CD4-positive, alpha-beta memory T cell (primary cell): ENCODE measurements at regions not wholly inside any gene's neighbourhood (a gene's known extent, or its start where the extent isn't known, plus 50 kb on each side); places are given as distances from the start of the nearest gene placed in this dataset.

Experiments
- CTCF ChIA-PET: fragments of 350-600 bp; sonication (Branson Sonifier 250); formaldehyde crosslinking; loops from one replicate; lab custom pipeline; 2021; ENCODE audit warnings: inconsistent platforms; ENCODE audit not compliant: partially characterized antibody; lab: Charles Lee
- POLR2A ChIA-PET: fragments of 350-600 bp; sonication (Branson Sonifier 250); formaldehyde crosslinking; loops from one replicate; lab custom pipeline; 2021; ENCODE audit not compliant: partially characterized antibody; lab: Charles Lee
- DNase-seq, 5 donors: peaks; one replicate each; pipeline versions ENCODE4 v3.0.0 to v3.0.0-alpha.2; 2020 to 2022; ENCODE audit warnings: mixed read lengths in 1 of 5
- H3K27ac ChIP-seq: one replicate; pipeline ENCODE4 v1.7.0; 2013; ENCODE audit warnings: low read depth, low read length
- H3K27me3 ChIP-seq: 2 replicates; pipeline ENCODE4 v1.7.0; 2013; ENCODE audit warnings: mild to moderate bottlenecking, low read length, moderate library complexity; ENCODE audit not compliant: insufficient read depth
- H3K36me3 ChIP-seq: 2 replicates; pipeline ENCODE4 v1.7.0; 2013; ENCODE audit warnings: mild to moderate bottlenecking, low read length, moderate library complexity; ENCODE audit not compliant: insufficient read depth
- H3K4me1 ChIP-seq: 2 replicates; pipeline ENCODE4 v1.7.0; 2013; ENCODE audit warnings: mild to moderate bottlenecking, low read length, moderate library complexity; ENCODE audit not compliant: insufficient read depth
- H3K4me3 ChIP-seq, 2 donors: one replicate each; pipeline ENCODE4 v1.7.0; 2013; ENCODE audit warnings: low read length in 2 of 2, mild to moderate bottlenecking in 1 of 2
- H3K9me3 ChIP-seq, 2 donors: one replicate each; pipeline ENCODE4 v1.7.0; 2013; ENCODE audit warnings: low read length in 2 of 2, control low read depth in 1 of 2; ENCODE audit not compliant: control insufficient read depth in 1 of 2
- H3K27ac Mint-ChIP-seq, 7 donors: one replicate each; pipeline ENCODE4 v1.8.0; 2020 to 2021; ENCODE audit warnings: mixed read lengths in 7 of 7, mild to moderate bottlenecking in 6 of 7, inconsistent platforms in 3 of 7, moderate library complexity in 3 of 7
- H3K27me3 Mint-ChIP-seq, 2 donors: one replicate each; pipeline ENCODE4 v1.8.0; 2020 to 2021; ENCODE audit warnings: mixed read lengths in 2 of 2
- H3K36me3 Mint-ChIP-seq, 2 donors: one replicate each; pipeline ENCODE4 v1.8.0; 2020 to 2021; ENCODE audit warnings: mixed read lengths in 2 of 2, inconsistent platforms in 1 of 2, mild to moderate bottlenecking in 1 of 2
- H3K4me1 Mint-ChIP-seq, 4 donors: one replicate each; pipeline ENCODE4 v1.8.0; 2020 to 2021; ENCODE audit warnings: mixed read lengths in 4 of 4, mild to moderate bottlenecking in 1 of 4
- H3K4me3 Mint-ChIP-seq, 8 donors: one replicate each; pipeline ENCODE4 v1.8.0; 2020 to 2021; ENCODE audit warnings: mixed read lengths in 8 of 8, mild to moderate bottlenecking in 7 of 8, moderate library complexity in 6 of 8, inconsistent platforms in 3 of 8
- H3K9me3 Mint-ChIP-seq, 8 donors: one replicate each; pipeline ENCODE4 v1.8.0; 2020 to 2021; ENCODE audit warnings: mixed read lengths in 8 of 8, mild to moderate bottlenecking in 5 of 8, inconsistent platforms in 3 of 8, moderate library complexity in 1 of 8
- intact Hi-C: fragments of 100-400 bp; cut with micrococcal nuclease; formaldehyde crosslinking; loops from one replicate; pipeline ENCODE4 v1.15.1; 2023

- peaks cover 0 to 1% (median 0%) of the 10 kb centered on the region in 8 donors for H3K9me3 Mint-ChIP-seq
- H3K27ac Mint-ChIP-seq, result no peak overlapping the region
- H3K4me1 ChIP-seq, result no peaks in the 10 kb centered on the region
- no peaks in the 10 kb centered on the region for H3K27me3 ChIP-seq
- H3K36me3 Mint-ChIP-seq, result no peaks in the 10 kb centered on the region
- H3K27ac ChIP-seq, result no peak overlapping the region
- ChIA-PET CTCF (no interaction called here), POLR2A (no interaction called here)
- intact Hi-C loops, result no loop called here
- no peaks in the 10 kb centered on the region for H3K4me1 Mint-ChIP-seq
- no peak overlapping the region for H3K4me3 Mint-ChIP-seq
- H3K36me3 ChIP-seq, result no peaks in the 10 kb centered on the region
- H3K4me3 ChIP-seq, result no peak overlapping the region
- no peaks in the 10 kb centered on the region for H3K27me3 Mint-ChIP-seq
- H3K9me3 ChIP-seq, result no peaks in the 10 kb centered on the region
- DNase-seq, result no peak
Observed at GRCh38 chr6:119880840-119881239, 531.3 kb upstream of the MAN1A1 start.

DNA sequence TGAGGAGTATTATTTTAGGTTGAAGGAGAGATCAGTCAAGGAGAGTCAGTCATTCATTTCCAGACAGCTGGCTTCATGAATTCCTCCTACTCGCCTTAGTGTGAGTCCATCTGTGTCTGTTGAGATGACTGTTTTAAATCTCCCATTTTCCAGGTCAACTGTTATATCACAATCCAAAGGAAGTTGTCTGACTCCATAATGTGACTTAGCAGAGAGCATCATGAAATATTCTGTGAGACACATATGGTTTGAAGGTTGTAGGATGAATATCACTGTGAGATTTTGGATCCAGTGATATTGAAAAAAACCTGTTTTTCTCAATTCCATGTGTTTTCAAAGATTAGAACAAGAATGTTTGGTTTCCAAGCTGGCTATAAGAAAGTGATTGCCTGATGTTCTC, 530.2 kb upstream of the MAN1A1 start:
- H3K27me3 ChIP-seq, result no peaks in the 10 kb centered on the region
- H3K27ac ChIP-seq, result no peak overlapping the region
- Mint-ChIP-seq H3K27ac (no peak overlapping the region), H3K27me3 (peaks cover 0 to 2% of the 10 kb centered on the region in 2 donors), H3K36me3 (no peaks in the 10 kb centered on the region), H3K4me1 (no peaks in the 10 kb centered on the region), H3K9me3 (peaks cover 0 to 1% (median 0%) of the 10 kb centered on the region in 8 donors), H3K4me3 (no peak overlapping the region)
- H3K36me3 ChIP-seq, result no peaks in the 10 kb centered on the region
- H3K4me1 ChIP-seq, result no peaks in the 10 kb centered on the region
- POLR2A ChIA-PET, result no interaction called here
- intact Hi-C loops, result no loop called here
- CTCF ChIA-PET, result no interaction called here
- H3K9me3 ChIP-seq, result no peaks in the 10 kb centered on the region
- no peak overlapping the region for H3K4me3 ChIP-seq
- DNase-seq, result no peak

DNA sequence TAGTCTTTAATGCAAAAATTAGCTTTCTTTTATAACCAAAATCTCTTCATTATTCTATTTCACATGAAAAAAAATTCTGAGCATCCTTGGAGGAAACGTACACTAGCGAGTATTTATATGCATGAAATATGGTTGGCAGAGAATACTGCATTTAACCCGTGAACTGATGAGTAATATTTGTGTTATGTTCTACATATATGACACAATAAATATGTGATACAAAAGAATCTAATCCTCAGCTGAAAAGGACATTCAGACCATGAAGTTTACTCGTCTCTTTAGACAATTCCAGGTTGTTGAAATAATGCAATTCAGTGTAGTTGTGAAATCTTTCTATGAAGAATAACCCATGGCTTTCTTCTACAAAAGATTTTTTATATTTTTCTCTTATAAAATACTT, 524.8 kb upstream of the MAN1A1 start:
- Histone ChIP-seq H3K27me3 (no peaks in the 10 kb centered on the region), H3K4me3 (no peak overlapping the region), H3K36me3 (no peaks in the 10 kb centered on the region), H3K4me1 (no peaks in the 10 kb centered on the region), H3K27ac (no peak overlapping the region), H3K9me3 (no peaks in the 10 kb centered on the region)
- POLR2A ChIA-PET, result no interaction called here
- Mint-ChIP-seq H3K27me3 (peaks cover 0 to 2% of the 10 kb centered on the region in 2 donors), H3K27ac (no peak overlapping the region), H3K4me1 (no peaks in the 10 kb centered on the region), H3K9me3 (no peaks in the 10 kb centered on the region), H3K4me3 (no peak overlapping the region), H3K36me3 (no peaks in the 10 kb centered on the region)
- intact Hi-C loops, result no loop called here
- no peak for DNase-seq
- CTCF ChIA-PET, result no interaction called here

DNA sequence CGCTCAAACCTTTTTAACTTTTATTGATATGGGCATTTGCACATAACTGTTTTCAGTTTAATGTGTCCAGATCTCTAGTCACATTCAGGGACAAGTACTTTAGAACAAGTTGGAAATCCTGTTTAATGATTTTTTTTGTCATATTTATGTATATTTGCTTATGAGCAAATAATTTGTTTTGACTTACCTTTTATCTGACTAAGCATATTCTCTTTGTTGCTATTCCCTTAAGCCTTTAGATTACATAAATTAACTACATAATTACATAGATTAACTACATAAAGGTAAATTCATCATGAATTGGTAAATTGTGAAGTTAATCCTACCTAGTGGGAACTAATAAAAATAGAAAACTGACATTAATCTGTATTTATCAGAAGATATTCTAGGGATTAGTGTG, 523.5 kb upstream of the MAN1A1 start:
- CTCF ChIA-PET, result no interaction called here

DNA sequence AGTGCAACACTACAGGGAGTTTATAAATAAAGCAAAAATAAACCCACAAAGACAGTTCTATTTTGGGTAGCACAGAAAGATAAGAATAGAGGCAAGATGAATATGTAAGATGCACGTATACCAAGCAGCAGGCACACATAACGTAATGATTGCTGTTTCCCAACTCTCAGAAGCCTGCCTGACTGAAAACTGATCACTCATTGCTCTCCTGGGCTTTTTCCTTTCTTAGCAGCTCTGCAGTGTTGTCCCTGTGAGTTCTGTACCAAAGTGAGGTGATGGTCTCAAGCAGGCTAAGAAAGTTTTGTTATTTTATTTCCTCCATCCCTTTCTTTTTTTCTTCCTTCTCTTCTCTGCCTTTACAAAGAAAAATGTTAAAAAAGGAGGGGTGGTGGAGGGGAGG, 522.0 kb upstream of the MAN1A1 start:
- no peak for DNase-seq
- peaks cover 2 to 4% of the 10 kb centered on the region in 2 donors for H3K27me3 Mint-ChIP-seq
- Histone ChIP-seq H3K9me3 (no peaks in the 10 kb centered on the region), H3K4me3 (no peak overlapping the region), H3K27ac (no peak overlapping the region), H3K36me3 (no peaks in the 10 kb centered on the region), H3K4me1 (no peaks in the 10 kb centered on the region), H3K27me3 (no peaks in the 10 kb centered on the region)
- H3K9me3 Mint-ChIP-seq, result peaks cover 0 to 7% (median 3%) of the 10 kb centered on the region in 8 donors
- no peak overlapping the region for H3K27ac Mint-ChIP-seq
- CTCF ChIA-PET, result no interaction called here
- intact Hi-C loops, result no loop called here
- POLR2A ChIA-PET, result no interaction called here
- no peaks in the 10 kb centered on the region for H3K36me3 Mint-ChIP-seq
- H3K4me1 Mint-ChIP-seq, result no peaks in the 10 kb centered on the region
- no peak overlapping the region for H3K4me3 Mint-ChIP-seq

More for the DNA sequence above, 523.5 kb upstream of the MAN1A1 start:
- POLR2A ChIA-PET, result no interaction called here
- no peak overlapping the region for H3K27ac Mint-ChIP-seq
- no peak overlapping the region for H3K4me3 Mint-ChIP-seq
- H3K9me3 Mint-ChIP-seq, result no peaks in the 10 kb centered on the region
- Histone ChIP-seq H3K36me3 (no peaks in the 10 kb centered on the region), H3K27ac (no peak overlapping the region), H3K27me3 (no peaks in the 10 kb centered on the region), H3K4me1 (no peaks in the 10 kb centered on the region), H3K9me3 (no peaks in the 10 kb centered on the region), H3K4me3 (no peak overlapping the region)
- no peak for DNase-seq
- no peaks in the 10 kb centered on the region for H3K36me3 Mint-ChIP-seq
- intact Hi-C loops, result no loop called here
- H3K4me1 Mint-ChIP-seq, result no peaks in the 10 kb centered on the region
- H3K27me3 Mint-ChIP-seq, result peaks cover 0 to 2% of the 10 kb centered on the region in 2 donors

- peaks cover 6 to 17% (median 13%) of the 10 kb centered on the region in 8 donors for H3K9me3 Mint-ChIP-seq
Observed at GRCh38 chr6:119865466-119866350, 516.1 kb upstream of the MAN1A1 start.

DNA sequence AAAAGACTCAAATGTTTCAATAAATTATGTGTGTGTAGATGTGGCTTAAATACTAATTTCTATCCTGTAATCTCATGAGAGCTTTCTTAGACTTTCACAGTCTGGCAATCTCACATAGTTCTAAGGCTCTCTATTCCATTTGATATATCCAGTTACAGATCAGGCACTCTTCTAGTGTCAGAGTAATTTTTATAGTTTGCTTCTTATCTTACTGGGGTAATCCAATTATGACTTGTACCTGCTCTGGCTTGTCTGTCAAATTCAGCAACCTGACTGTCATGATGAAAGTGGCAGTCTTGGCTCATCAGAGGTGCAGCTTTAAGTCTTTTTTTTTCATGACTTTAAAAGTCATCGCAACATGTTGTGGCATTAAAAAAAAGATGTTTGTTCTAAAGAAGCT, 513.2 kb upstream of the MAN1A1 start:
- Histone ChIP-seq H3K9me3 (no peaks in the 10 kb centered on the region), H3K27me3 (no peaks in the 10 kb centered on the region), H3K27ac (no peak overlapping the region), H3K36me3 (no peaks in the 10 kb centered on the region), H3K4me1 (no peaks in the 10 kb centered on the region), H3K4me3 (no peak overlapping the region)
- intact Hi-C loops, result no loop called here
- Mint-ChIP-seq H3K4me1 (no peaks in the 10 kb centered on the region), H3K36me3 (no peaks in the 10 kb centered on the region), H3K27ac (no peak overlapping the region), H3K9me3 (peaks cover 6 to 17% (median 13%) of the 10 kb centered on the region in 8 donors), H3K27me3 (peaks cover 2 to 14% of the 10 kb centered on the region in 2 donors), H3K4me3 (no peak overlapping the region)
- DNase-seq, result no peak
- CTCF ChIA-PET, result no interaction called here
- POLR2A ChIA-PET, result no interaction called here

More at GRCh38 chr6:119865466-119866350, 516.1 kb upstream of the MAN1A1 start:
- ChIA-PET CTCF (no interaction called here), POLR2A (no interaction called here)
- H3K27ac Mint-ChIP-seq, result no peak overlapping the region
- H3K27me3 ChIP-seq, result no peaks in the 10 kb centered on the region
- intact Hi-C loops, result no loop called here
- H3K4me1 ChIP-seq, result no peaks in the 10 kb centered on the region
- no peaks in the 10 kb centered on the region for H3K36me3 Mint-ChIP-seq
- H3K27ac ChIP-seq, result no peak overlapping the region
- no peaks in the 10 kb centered on the region for H3K4me1 Mint-ChIP-seq
- DNase-seq, result no peak
- no peaks in the 10 kb centered on the region for H3K36me3 ChIP-seq
- H3K4me3 Mint-ChIP-seq, result no peak overlapping the region
- H3K9me3 ChIP-seq, result no peaks in the 10 kb centered on the region
- peaks cover 2 to 15% of the 10 kb centered on the region in 2 donors for H3K27me3 Mint-ChIP-seq
- H3K4me3 ChIP-seq, result no peak overlapping the region
